IMR-90 (cell line): ENCODE measurements at regions not wholly inside any gene's neighbourhood (a gene's known extent, or its start where the extent isn't known, plus 50 kb on each side); places are given as distances from the start of the nearest gene placed in this dataset.

Experiments
- ATAC-seq: fragments of 200-7000 bp; cut with Tn5 transposase; 2 replicates; pipeline ENCODE4 v1.9.1; 2020; ENCODE audit warnings: low read depth, mild to moderate bottlenecking, moderate library complexity
- BruUV-seq: library from RNA; stranded (reverse); fragments of 400-500 nt; replicated peaks from 2 replicates; lab custom pipeline; 2021; lab: Mats Ljungman, UMichigan
- CTCF ChIA-PET: fragments of 300-600 bp; formaldehyde crosslinking; extraction: SDS; loops from one replicate; lab custom pipeline; 2021; ENCODE audit warnings: antibody characterized with exemption; lab: Yijun Ruan, JAX
- POLR2A ChIA-PET: fragments of 300-600 bp; sonication (Branson Sonifier 250); formaldehyde crosslinking; loops from one replicate; lab custom pipeline; 2022; ENCODE audit warnings: antibody characterized with exemption; ENCODE audit not compliant: unreplicated experiment; lab: Charles Lee
- DNase-seq: peaks from one replicate; pipeline ENCODE4 v3.0.0; 2013
- H2AFZ ChIP-seq: replicated peaks from 2 replicates; pipeline ENCODE3; 2013; ENCODE audit warnings: low read length, mild to moderate bottlenecking; ENCODE audit not compliant: poor library complexity
- H2AK5ac ChIP-seq: 2 replicates; pipeline ENCODE4 v1.6.1; 2013; ENCODE audit warnings: low read depth, low read length, inconsistent platforms
- H2AK9ac ChIP-seq: replicated peaks from 2 replicates; pipeline ENCODE3; 2013; ENCODE audit warnings: mild to moderate bottlenecking, low read depth, low read length, moderate library complexity; ENCODE audit not compliant: poor library complexity
- H2BK120ac ChIP-seq: 2 replicates; pipeline ENCODE4 v1.6.1; 2013; ENCODE audit warnings: low read depth, low read length, inconsistent platforms
- H2BK15ac ChIP-seq: 3 replicates; pipeline ENCODE4 v1.6.1; 2013; ENCODE audit warnings: low read depth, low read length, inconsistent platforms
- H2BK20ac ChIP-seq: 2 replicates; pipeline ENCODE4 v1.6.1; 2013; ENCODE audit warnings: low read depth, mild to moderate bottlenecking, inconsistent platforms, low read length, moderate library complexity
- H2BK5ac ChIP-seq: 2 replicates; pipeline ENCODE4 v1.6.1; 2013; ENCODE audit warnings: mild to moderate bottlenecking, low read depth, low read length, inconsistent platforms; ENCODE audit not compliant: poor library complexity, severe bottlenecking
- H3K14ac ChIP-seq: replicated peaks from 2 replicates; pipeline ENCODE4 v1.6.1; 2013; ENCODE audit warnings: low read depth, low read length, inconsistent platforms
- H3K18ac ChIP-seq: 2 replicates; pipeline ENCODE4 v1.6.1; 2013; ENCODE audit warnings: low read depth, low read length, control low read depth
- H3K23ac ChIP-seq: 2 replicates; pipeline ENCODE4 v1.6.1; 2013; ENCODE audit warnings: low read depth, low read length, inconsistent platforms
- H3K27ac ChIP-seq: 2 replicates; pipeline ENCODE4 v1.5.1; 2013; ENCODE audit warnings: mild to moderate bottlenecking, control low read depth, low read length; ENCODE audit not compliant: insufficient read depth
- H3K27me3 ChIP-seq: 2 replicates; pipeline ENCODE4 v1.6.1; 2013; ENCODE audit warnings: low read length; ENCODE audit not compliant: control insufficient read depth, insufficient read depth
- H3K36me3 ChIP-seq: 2 replicates; pipeline ENCODE4 v1.6.1; 2013; ENCODE audit warnings: low read length, mixed read lengths; ENCODE audit not compliant: control insufficient read depth, insufficient read depth
- H3K4ac ChIP-seq: 2 replicates; pipeline ENCODE4 v1.6.1; 2013; ENCODE audit warnings: low read depth, low read length, inconsistent platforms
- H3K4me1 ChIP-seq: 2 replicates; pipeline ENCODE4 v1.6.1; 2013; ENCODE audit warnings: low read length, mixed read lengths; ENCODE audit not compliant: control insufficient read depth, insufficient read depth
- H3K4me2 ChIP-seq: 2 replicates; pipeline ENCODE4 v1.6.1; 2013; ENCODE audit warnings: low read depth, mild to moderate bottlenecking, control low read depth, low read length, moderate library complexity
- H3K4me3 ChIP-seq: 2 replicates; pipeline ENCODE4 v1.5.1; 2013; ENCODE audit warnings: low read depth, mild to moderate bottlenecking, control low read depth, low read length, moderate library complexity; ENCODE audit not compliant: insufficient read depth
- H3K56ac ChIP-seq: 2 replicates; pipeline ENCODE4 v1.6.1; 2013; ENCODE audit warnings: low read length, inconsistent platforms; ENCODE audit not compliant: insufficient read depth; ENCODE audit errors: extremely low read depth
- H3K79me1 ChIP-seq, 2 experiments: 2 replicates each; pipeline ENCODE4 v1.6.1; 2013; ENCODE audit warnings: low read length in 2 of 2, inconsistent platforms in 1 of 2, low read depth in 1 of 2
- H3K9ac ChIP-seq: 2 replicates; pipeline ENCODE4 v1.6.1; 2013; ENCODE audit warnings: low read depth, low read length, control low read depth
- H3K9me1 ChIP-seq: 2 replicates; pipeline ENCODE4 v1.6.1; 2013; ENCODE audit warnings: low read length, inconsistent platforms; ENCODE audit not compliant: insufficient read depth
- H3K9me3 ChIP-seq: 2 replicates; pipeline ENCODE4 v1.6.1; 2013; ENCODE audit warnings: low read length; ENCODE audit not compliant: control insufficient read depth, insufficient read depth
- H4K20me1 ChIP-seq: 2 replicates; pipeline ENCODE4 v1.6.1; 2013; ENCODE audit warnings: low read length, inconsistent platforms; ENCODE audit not compliant: insufficient read depth
- H4K5ac ChIP-seq: 2 replicates; pipeline ENCODE4 v1.6.1; 2013; ENCODE audit warnings: mild to moderate bottlenecking, low read depth, low read length, control low read depth
- H4K8ac ChIP-seq, 2 experiments: 2 replicates each; pipeline ENCODE4 v1.6.1; 2013; ENCODE audit warnings: low read depth in 2 of 2, low read length in 2 of 2, control low read depth in 1 of 2, inconsistent platforms in 1 of 2
- H4K91ac ChIP-seq: 2 replicates; pipeline ENCODE4 v1.6.1; 2013; ENCODE audit warnings: low read depth, low read length, inconsistent platforms; ENCODE audit not compliant: insufficient read depth
- BHLHE40 ChIP-seq: fragments of 150-350 bp; IDR thresholded peaks from 2 replicates; pipeline ENCODE4 v1.6.1; 2016; ENCODE audit warnings: mild to moderate bottlenecking, low read depth, low read length
- CEBPB ChIP-seq: IDR thresholded peaks from 2 replicates; pipeline ENCODE4 v1.6.1; 2012; ENCODE audit warnings: low read depth, low read length, improper control_type of control experiment
- CHD1 ChIP-seq: IDR thresholded peaks from 2 replicates; pipeline ENCODE4 v1.6.1; 2012; ENCODE audit warnings: low read depth, low read length, improper control_type of control experiment
- CTCF ChIP-seq: conservative IDR thresholded peaks from 2 replicates; pipeline ENCODE4 v1.5.1; 2012; ENCODE audit warnings: mild to moderate bottlenecking, low read depth, low read length, improper control_type of control experiment
- ELK1 ChIP-seq: fragments of 150-350 bp; IDR thresholded peaks from 2 replicates; pipeline ENCODE4 v1.6.1; 2016; ENCODE audit warnings: low read depth, mild to moderate bottlenecking, low read length, moderate library complexity, borderline replicate concordance
- FOS ChIP-seq: fragments of 150-350 bp; IDR thresholded peaks from 2 replicates; pipeline ENCODE4 v1.6.1; 2016; ENCODE audit warnings: low read depth, low read length
- MAFK ChIP-seq: IDR thresholded peaks from 2 replicates; pipeline ENCODE4 v1.6.1; 2012; ENCODE audit warnings: low read depth, low read length, improper control_type of control experiment
- MAZ ChIP-seq: IDR thresholded peaks from 2 replicates; pipeline ENCODE4 v1.6.1; 2012; ENCODE audit warnings: low read depth, mild to moderate bottlenecking, low read length, improper control_type of control experiment, moderate library complexity, borderline replicate concordance
- MXI1 ChIP-seq: IDR thresholded peaks from 2 replicates; pipeline ENCODE4 v1.6.1; 2012; ENCODE audit warnings: low read depth, mild to moderate bottlenecking, low read length, moderate library complexity, borderline replicate concordance
- NFE2L2 ChIP-seq: fragments of 150-350 bp; IDR thresholded peaks from 2 replicates; pipeline ENCODE4 v1.6.1; 2016; ENCODE audit warnings: low read depth, mild to moderate bottlenecking, low read length
- POLR2A ChIP-seq: IDR thresholded peaks from 2 replicates; pipeline ENCODE4 v1.6.1; 2012; ENCODE audit warnings: mild to moderate bottlenecking, low read depth, low read length
- RAD21 ChIP-seq: IDR thresholded peaks from 2 replicates; pipeline ENCODE4 v1.6.1; 2012; ENCODE audit warnings: low read length, improper control_type of control experiment
- RFX5 ChIP-seq: IDR thresholded peaks from 2 replicates; pipeline ENCODE4 v1.8.0; 2012; ENCODE audit warnings: low read depth, mild to moderate bottlenecking, low read length, moderate library complexity
- SMC3 ChIP-seq: fragments of 150-350 bp; IDR thresholded peaks from 2 replicates; pipeline ENCODE4 v1.6.1; 2016; ENCODE audit warnings: low read depth, mild to moderate bottlenecking, antibody characterized with exemption, low read length, moderate library complexity
- USF2 ChIP-seq: fragments of 150-350 bp; IDR thresholded peaks from 2 replicates; pipeline ENCODE4 v1.6.1; 2017; ENCODE audit warnings: mild to moderate bottlenecking, antibody characterized with exemption, low read length, low read depth
- WGBS, 2 experiments: methylation state at CpG; one replicate each; pipeline versions ENCODE4 v1.1.5 to v1.1.7; 2013; ENCODE audit warnings: missing lambda C conversion rate in 2 of 2; ENCODE audit not compliant: insufficient read length in 1 of 2; ENCODE audit errors: extremely low coverage in 2 of 2; 5-methylcytosine and 5-hydroxymethylcytosine counted together
- dilution Hi-C: fragments of 300-500 bp; cut with HindIII; formaldehyde crosslinking; loops from one replicate; pipeline ENCODE4 v1.14.3; 2018; ENCODE audit warnings: low sequenced_read_pairs; ENCODE audit not compliant: unreplicated experiment
- in situ Hi-C: fragments of 300-500 bp; cut with MboI; formaldehyde crosslinking; loops from 3 replicates; pipeline ENCODE4 v1.14.3; 2019; ENCODE audit warnings: low sequenced_read_pairs, inconsistent platforms, mixed read lengths
- intact Hi-C: fragments of 100-400 bp; cut with micrococcal nuclease; formaldehyde crosslinking; loops from 2 replicates; pipeline ENCODE4 v1.10.0; 2022

DNA sequence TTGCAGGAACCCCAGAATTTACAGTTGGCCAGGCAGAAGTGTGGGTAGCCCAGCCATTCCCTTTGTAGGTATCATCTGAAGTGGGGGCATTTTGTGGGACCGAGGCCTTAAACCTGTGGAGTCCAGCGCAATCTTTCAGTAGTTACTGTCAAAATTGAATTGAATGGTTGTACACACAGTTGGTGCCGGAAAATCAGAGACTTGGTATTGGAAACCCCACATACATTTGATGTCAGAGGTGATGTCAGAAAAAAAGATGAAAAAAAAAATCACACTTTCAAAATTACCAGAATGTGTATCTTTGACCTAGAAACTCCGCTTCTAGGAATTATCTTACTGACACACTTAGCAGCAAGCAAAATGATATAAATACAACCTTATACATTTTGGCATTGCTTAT is 153.8 kb upstream of the PLXNA4 start:
- ATAC-seq = no peak
- CTCF ChIA-PET = interaction anchor here (0.6 kb wide), 2 partner anchors 342 to 1094 kb away, joined by 4 to 5 read pairs; no protein-coding TSS in a partner anchor
- Histone ChIP-seq H2BK20ac (no peak overlapping the region), H3K9me3 (no peaks in the 10 kb centered on the region), H3K14ac (no peak overlapping the region), H3K9ac (no peak overlapping the region), H3K4me1 (no peaks in the 10 kb centered on the region), H3K27me3 (peaks cover 13% of the 10 kb centered on the region), H3K4ac (no peak overlapping the region), H3K18ac (no peak overlapping the region), H2AK9ac (no peak overlapping the region), H2BK15ac (no peak overlapping the region), H3K9me1 (no peaks in the 10 kb centered on the region), H2BK5ac (no peak overlapping the region), H3K4me3 (no peak overlapping the region), H2AK5ac (no peak overlapping the region), H4K91ac (no peak overlapping the region), H3K36me3 (no peaks in the 10 kb centered on the region), H3K79me1 (no peaks in the 10 kb centered on the region), H2BK120ac (no peak overlapping the region), H3K4me2 (no peak overlapping the region), H2AFZ (no peak overlapping the region), H3K56ac (no peak overlapping the region), H3K27ac (no peak overlapping the region), H4K8ac (no peak overlapping the region), H3K23ac (no peak overlapping the region), H4K5ac (no peak overlapping the region), H4K20me1 (no peaks in the 10 kb centered on the region)
- BruUV-seq = no TSS peak
- no peak for TF ChIP-seq RAD21
- TF ChIP-seq RFX5 = no peak
- no peak for TF ChIP-seq CEBPB
- TF ChIP-seq SMC3 = no peak
- TF ChIP-seq USF2 = no peak
- TF ChIP-seq CTCF = no peak
- no peak for TF ChIP-seq POLR2A
- TF ChIP-seq MXI1 = no peak
- TF ChIP-seq NFE2L2 = no peak
- TF ChIP-seq MAZ = no peak
- TF ChIP-seq FOS = no peak
- no peak for TF ChIP-seq CHD1
- TF ChIP-seq BHLHE40 = no peak
- TF ChIP-seq ELK1 = no peak
- no peak for TF ChIP-seq MAFK
- WGBS, 2 experiments = no CpG with 5 or more reads among the region's 4 CpGs
- intact Hi-C loops (no loop called here), in situ Hi-C loops (no loop called here), dilution Hi-C loops (no loop called here)
- POLR2A ChIA-PET = no interaction called here
- DNase-seq = no peak
